Lower leg skin (tissue), 4 donors: ENCODE measurements at regions not wholly inside any gene's neighbourhood (a gene's known extent, or its start where the extent isn't known, plus 50 kb on each side); places are given as distances from the start of the nearest gene placed in this dataset.

Experiments used
- DNase-seq, 2 donors: peaks; one replicate each; pipeline ENCODE4 v3.0.0-alpha.2; 2019; ENCODE audit warnings: low spot score in 2 of 2
- H3K4me3 ChIP-seq: fragments of 200-600 bp; sonication (generic); 2 replicates; pipeline ENCODE4 v1.5.1; 2017; ENCODE audit warnings: mild to moderate bottlenecking, low read depth; ENCODE audit not compliant: poor library complexity, severe bottlenecking
- POLR2A ChIP-seq, 2 donors: fragments of 450-650 bp; IDR thresholded peaks; one replicate each; pipeline ENCODE4 v1.6.1; 2016 to 2017; ENCODE audit warnings: antibody characterized with exemption in 2 of 2, mild to moderate bottlenecking in 1 of 2, moderate library complexity in 1 of 2
- WGBS, 2 donors: methylation state at CpG; one replicate each; pipeline ENCODE4 v1.1.5; 2018; 5-methylcytosine and 5-hydroxymethylcytosine counted together
- intact Hi-C: fragments of 100-400 bp; cut with DNase I; formaldehyde crosslinking; loops from one replicate; pipeline ENCODE4 v1.15.0; 2023; ENCODE audit warnings: low total_unique reads
- TF ChIP-seq, protein P1 (sequence below), 3 donors: fragments of 450-650 bp; IDR thresholded peaks; one replicate each; pipeline ENCODE4 v1.5.1; 2016; ENCODE audit warnings: antibody characterized with exemption in 3 of 3, mild to moderate bottlenecking in 3 of 3, moderate library complexity in 2 of 3

DNA sequence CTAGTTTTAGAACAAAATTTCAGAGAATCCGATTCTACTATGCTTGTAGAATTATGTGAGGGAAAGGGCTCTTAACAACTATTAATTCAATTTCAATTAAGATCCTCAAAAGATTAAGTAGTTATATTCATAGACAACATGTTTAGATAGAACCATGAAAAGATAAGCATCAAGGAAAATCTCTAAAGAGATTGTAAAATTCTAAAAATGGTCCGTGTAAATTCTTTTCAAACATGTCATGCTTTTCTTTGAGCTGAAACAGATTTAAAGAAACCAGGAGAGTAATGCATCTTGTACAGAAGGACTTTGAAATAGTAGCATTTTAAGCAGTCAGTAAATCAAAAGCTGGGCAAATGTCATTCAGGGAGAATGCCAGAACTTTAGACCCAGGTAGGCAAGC, 1080.6 kb upstream of the B3GALT2 start:
- intact Hi-C loops: no loop called here
- 53 to 57% methylated on average over 2 of the region's 2 CpGs for WGBS, 2 donors
- TF ChIP-seq, protein P1, sequence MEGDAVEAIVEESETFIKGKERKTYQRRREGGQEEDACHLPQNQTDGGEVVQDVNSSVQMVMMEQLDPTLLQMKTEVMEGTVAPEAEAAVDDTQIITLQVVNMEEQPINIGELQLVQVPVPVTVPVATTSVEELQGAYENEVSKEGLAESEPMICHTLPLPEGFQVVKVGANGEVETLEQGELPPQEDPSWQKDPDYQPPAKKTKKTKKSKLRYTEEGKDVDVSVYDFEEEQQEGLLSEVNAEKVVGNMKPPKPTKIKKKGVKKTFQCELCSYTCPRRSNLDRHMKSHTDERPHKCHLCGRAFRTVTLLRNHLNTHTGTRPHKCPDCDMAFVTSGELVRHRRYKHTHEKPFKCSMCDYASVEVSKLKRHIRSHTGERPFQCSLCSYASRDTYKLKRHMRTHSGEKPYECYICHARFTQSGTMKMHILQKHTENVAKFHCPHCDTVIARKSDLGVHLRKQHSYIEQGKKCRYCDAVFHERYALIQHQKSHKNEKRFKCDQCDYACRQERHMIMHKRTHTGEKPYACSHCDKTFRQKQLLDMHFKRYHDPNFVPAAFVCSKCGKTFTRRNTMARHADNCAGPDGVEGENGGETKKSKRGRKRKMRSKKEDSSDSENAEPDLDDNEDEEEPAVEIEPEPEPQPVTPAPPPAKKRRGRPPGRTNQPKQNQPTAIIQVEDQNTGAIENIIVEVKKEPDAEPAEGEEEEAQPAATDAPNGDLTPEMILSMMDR (IDR thresholded peaks at IDR 0.05): no peak
- TF ChIP-seq POLR2A (IDR thresholded peaks at IDR 0.05): no peak
- no peak overlapping the region for H3K4me3 ChIP-seq
- no peak for DNase-seq

DNA sequence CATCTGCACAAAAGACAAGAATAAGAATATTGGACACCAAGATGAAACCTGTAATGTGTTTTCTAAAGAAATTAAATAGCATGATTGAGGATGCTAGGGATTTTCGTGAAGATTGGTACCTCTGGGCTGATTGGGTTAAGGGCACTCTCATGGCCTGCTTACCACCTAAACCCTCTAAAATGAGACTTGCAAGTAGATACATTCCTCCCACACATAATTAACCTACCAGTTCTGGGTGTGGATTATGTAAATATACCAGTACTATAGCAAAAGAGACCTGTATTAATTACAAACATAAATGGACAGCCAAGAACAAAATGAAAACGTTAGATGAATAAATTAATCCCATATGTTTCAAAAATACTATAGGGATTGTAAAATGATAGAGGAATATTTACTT, 1069.6 kb upstream of the B3GALT2 start:
- 50 to 59% methylated on average over 2 of the region's 2 CpGs for WGBS, 2 donors
- intact Hi-C loops: no loop called here
- TF ChIP-seq POLR2A (IDR thresholded peaks at IDR 0.05): no peak
- TF ChIP-seq, protein P1 (IDR thresholded peaks at IDR 0.05): no peak
- no peak for DNase-seq
- H3K4me3 ChIP-seq: no peak overlapping the region

DNA sequence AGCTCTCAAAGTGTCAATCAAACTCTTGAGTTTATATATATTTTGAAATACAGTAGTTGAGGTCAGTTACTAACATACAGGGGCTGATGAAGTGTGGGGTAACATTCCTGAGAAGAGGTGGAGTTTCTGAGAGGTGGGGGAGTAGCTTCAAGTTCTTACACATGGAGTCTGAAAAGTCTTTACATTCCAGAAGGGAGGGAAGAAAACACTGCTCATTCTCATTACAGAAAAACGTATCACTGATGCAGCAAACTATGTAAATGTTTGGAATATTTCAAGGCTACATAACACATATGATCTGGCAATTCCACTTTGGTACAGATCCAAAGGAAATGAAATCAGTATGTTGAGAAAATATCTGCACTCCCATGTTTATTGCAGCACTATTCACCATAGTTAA, 1065.8 kb upstream of the B3GALT2 start:
- WGBS, 2 donors: 17 to 29% methylated on average over 1 of the region's 1 CpG
- no peak overlapping the region for H3K4me3 ChIP-seq
- DNase-seq: no peak
- intact Hi-C loops: no loop called here
- no peak for TF ChIP-seq POLR2A (IDR thresholded peaks at IDR 0.05)
- TF ChIP-seq, protein P1 (IDR thresholded peaks at IDR 0.05): no peak

DNA sequence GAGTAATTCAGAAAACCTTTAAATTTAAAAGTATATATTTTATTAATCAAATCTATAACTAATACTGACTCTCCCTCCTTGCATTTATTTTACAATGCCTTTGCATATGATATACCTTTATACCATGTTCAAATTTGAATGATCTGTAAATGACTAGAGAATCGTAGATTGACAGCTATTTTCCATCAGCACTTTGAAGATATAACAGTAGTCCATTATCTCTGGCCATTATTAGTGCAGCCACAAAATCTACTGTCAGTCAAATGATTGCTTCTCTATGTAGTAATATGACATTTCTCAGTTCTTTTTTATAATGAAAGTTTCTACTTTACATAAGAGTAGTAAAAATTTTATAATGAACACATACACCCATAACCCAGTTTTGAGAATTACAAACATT, 1054.8 kb upstream of the B3GALT2 start:
- 85 to 88% methylated on average over 1 of the region's 1 CpG for WGBS, 2 donors
- TF ChIP-seq, protein P1 (IDR thresholded peaks at IDR 0.05): no peak
- no peak for TF ChIP-seq POLR2A (IDR thresholded peaks at IDR 0.05)
- DNase-seq: no peak
- no peak overlapping the region for H3K4me3 ChIP-seq
- intact Hi-C loops: no loop called here

DNA sequence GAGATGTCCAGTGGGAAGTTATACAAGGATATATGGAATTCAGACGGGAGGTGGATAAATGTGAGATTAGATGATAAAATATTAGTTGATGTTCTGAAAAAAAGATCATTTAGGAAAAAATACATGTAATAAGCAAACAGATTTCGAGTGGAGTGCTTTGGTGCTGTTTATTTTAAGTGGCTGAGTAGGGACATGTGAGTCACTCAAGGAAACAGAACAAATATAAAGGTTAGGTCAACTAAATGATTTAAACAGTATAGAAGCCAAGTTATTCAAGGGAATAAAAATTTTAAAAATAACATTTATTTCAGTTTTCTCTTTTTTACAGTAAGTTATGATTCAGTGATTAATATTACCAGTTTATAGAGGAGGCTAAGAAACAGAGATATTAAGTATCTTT, 1046.7 kb upstream of the B3GALT2 start:
- no peak for DNase-seq
- WGBS, 2 donors: 72% methylated on average over 2 of the region's 2 CpGs
- no peak overlapping the region for H3K4me3 ChIP-seq
- intact Hi-C loops: no loop called here
- TF ChIP-seq, protein P1 (IDR thresholded peaks at IDR 0.05): no peak
- no peak for TF ChIP-seq POLR2A (IDR thresholded peaks at IDR 0.05)

DNA sequence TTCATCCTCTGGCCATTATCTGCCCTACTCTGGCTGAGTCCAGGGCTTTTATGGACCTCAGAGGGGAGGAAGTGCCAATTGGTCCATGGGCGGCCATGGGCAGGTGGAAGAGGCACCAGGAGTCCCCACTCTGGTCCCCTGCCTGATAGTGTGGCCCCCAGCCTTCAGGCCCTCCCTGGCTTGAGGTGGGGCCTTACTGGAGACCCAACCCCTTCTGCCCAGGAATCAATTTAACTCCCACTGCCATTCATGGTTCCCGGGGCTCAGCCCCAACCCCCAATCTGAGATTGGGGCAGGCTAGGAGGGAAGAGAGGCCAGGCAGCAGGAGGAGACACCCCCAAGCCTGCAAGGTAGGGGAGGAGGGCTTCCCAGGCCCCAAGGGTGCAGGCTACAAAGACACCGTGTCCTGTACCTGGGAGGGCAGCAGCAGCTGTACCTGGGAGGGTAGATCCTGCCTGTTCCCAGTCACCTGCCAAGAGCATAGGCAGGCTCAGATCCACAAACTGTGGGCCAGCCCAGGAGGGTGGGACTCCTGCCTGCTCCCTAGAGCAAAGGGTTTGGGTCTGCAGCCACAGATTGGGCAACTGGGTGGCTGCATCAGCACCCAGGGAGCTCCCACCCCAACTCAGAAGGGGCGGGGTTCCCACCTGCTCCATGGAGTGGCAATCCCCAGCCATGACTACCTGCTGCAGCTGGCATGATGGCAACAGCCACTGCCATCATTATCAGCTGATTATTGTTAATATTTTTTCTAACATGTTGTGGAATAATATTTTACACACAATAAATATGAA, 1044.1 kb upstream of the B3GALT2 start:
- TF ChIP-seq, protein P1 (IDR thresholded peaks at IDR 0.05): no peak
- no peak for TF ChIP-seq POLR2A (IDR thresholded peaks at IDR 0.05)
- H3K4me3 ChIP-seq: no peak overlapping the region
- WGBS, 2 donors: 87 to 97% methylated on average over 3 of the region's 4 CpGs
- no peak for DNase-seq
- intact Hi-C loops: no loop called here
